22Rv1 (cell line): ENCODE measurements at regions not wholly inside any gene's neighbourhood (a gene's known extent, or its start where the extent isn't known, plus 50 kb on each side); places are given as distances from the start of the nearest gene placed in this dataset.

Experiments used
- CTCF ChIP-seq: fragments of 450-650 bp; IDR thresholded peaks from 2 replicates; pipeline ENCODE4 v1.5.1; 2017; ENCODE audit warnings: mild to moderate bottlenecking
- ZFX ChIP-seq: fragments of 450-650 bp; IDR thresholded peaks from 2 replicates; pipeline ENCODE4 v1.6.1; 2017; ENCODE audit warnings: antibody characterized with exemption, borderline replicate concordance

GRCh38 chr10:22473459-22473858 is 128.2 kb downstream of the SPAG6 start:
- TF ChIP-seq CTCF = no peak
- TF ChIP-seq ZFX = no peak
